BJ (cell line): ENCODE measurements at regions not wholly inside any gene's neighbourhood (a gene's known extent, or its start where the extent isn't known, plus 50 kb on each side); places are given as distances from the start of the nearest gene placed in this dataset.

ENCODE experiments used
- CTCF ChIA-PET: fragments of 350-600 bp; formaldehyde crosslinking; extraction: SDS; loops from one replicate; lab custom pipeline; 2021; ENCODE audit warnings: antibody characterized with exemption, inconsistent platforms; lab: Yijun Ruan, JAX
- POLR2A ChIA-PET: fragments of 300-600 bp; sonication (Branson Sonifier 250); formaldehyde crosslinking; extraction: SDS; loops from one replicate; lab custom pipeline; 2021; ENCODE audit warnings: antibody characterized with exemption; lab: Charles Lee
- DNase-seq: peaks from one replicate; pipeline ENCODE4 v3.0.0-alpha.2; 2011; ENCODE audit warnings: low read depth
- H3K27me3 ChIP-seq: 2 replicates; pipeline ENCODE4 v1.6.0; 2011; ENCODE audit warnings: low read length; ENCODE audit not compliant: control insufficient read depth, insufficient read depth
- H3K36me3 ChIP-seq: 2 replicates; pipeline ENCODE4 v1.5.1; 2011; ENCODE audit warnings: low read length; ENCODE audit not compliant: control insufficient read depth, insufficient read depth
- H3K4me3 ChIP-seq: 2 replicates; pipeline ENCODE4 v1.5.1; 2011; ENCODE audit warnings: low read depth, mild to moderate bottlenecking, control low read depth, low read length
- TF ChIP-seq, protein P1 (sequence below): IDR thresholded peaks from 2 replicates; pipeline ENCODE4 v1.5.1; 2011; ENCODE audit warnings: low read depth, mild to moderate bottlenecking, control low read depth, inconsistent platforms, low read length, moderate library complexity; ENCODE audit not compliant: insufficient read depth

DNA sequence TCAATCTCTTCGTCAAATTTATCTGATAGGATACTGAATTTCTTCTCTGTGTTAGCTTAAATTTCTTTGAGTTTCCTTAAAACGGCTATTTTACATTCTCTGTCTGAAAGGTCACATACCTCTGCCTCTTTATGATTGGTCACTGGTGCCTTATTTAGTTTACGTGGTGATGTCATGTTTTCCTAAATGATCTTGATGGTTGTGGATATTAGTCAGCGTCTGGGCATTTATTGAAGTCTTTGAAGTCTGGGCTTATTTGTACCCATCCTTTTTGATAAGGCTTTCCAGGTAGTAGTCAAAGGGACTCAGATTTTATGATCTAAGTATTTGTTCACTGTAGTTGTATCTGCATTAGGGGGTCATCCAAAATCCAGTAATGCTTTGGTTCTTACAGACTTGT, 1407.5 kb upstream of the LRRTM3 start:
- no peaks in the 10 kb centered on the region for H3K27me3 ChIP-seq
- H3K36me3 ChIP-seq: no peaks in the 10 kb centered on the region
- ChIA-PET POLR2A (no interaction called here), CTCF (no interaction called here)
- H3K4me3 ChIP-seq: no peak overlapping the region
- TF ChIP-seq, protein P1, sequence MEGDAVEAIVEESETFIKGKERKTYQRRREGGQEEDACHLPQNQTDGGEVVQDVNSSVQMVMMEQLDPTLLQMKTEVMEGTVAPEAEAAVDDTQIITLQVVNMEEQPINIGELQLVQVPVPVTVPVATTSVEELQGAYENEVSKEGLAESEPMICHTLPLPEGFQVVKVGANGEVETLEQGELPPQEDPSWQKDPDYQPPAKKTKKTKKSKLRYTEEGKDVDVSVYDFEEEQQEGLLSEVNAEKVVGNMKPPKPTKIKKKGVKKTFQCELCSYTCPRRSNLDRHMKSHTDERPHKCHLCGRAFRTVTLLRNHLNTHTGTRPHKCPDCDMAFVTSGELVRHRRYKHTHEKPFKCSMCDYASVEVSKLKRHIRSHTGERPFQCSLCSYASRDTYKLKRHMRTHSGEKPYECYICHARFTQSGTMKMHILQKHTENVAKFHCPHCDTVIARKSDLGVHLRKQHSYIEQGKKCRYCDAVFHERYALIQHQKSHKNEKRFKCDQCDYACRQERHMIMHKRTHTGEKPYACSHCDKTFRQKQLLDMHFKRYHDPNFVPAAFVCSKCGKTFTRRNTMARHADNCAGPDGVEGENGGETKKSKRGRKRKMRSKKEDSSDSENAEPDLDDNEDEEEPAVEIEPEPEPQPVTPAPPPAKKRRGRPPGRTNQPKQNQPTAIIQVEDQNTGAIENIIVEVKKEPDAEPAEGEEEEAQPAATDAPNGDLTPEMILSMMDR: no peak
- DNase-seq: no peak

DNA sequence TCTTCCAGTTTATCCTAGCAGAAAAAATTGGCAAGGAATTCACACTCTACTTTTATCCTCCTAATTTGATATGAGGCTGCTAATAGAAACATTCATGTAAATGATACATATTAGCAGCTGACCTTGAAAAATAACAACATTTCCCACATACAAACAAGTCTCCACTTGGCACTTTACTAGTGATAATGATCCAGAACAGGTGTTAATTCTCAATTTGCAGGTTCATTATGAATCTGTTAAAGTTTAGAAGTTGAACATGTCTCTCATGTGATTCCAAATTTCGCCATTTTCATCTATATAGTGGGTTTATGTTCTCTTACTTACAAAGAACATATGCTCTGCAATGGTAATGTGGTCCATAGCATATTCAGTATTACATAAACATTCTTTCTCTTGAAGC, 1396.8 kb upstream of the LRRTM3 start:
- ChIA-PET POLR2A (no interaction called here), CTCF (no interaction called here)

DNA sequence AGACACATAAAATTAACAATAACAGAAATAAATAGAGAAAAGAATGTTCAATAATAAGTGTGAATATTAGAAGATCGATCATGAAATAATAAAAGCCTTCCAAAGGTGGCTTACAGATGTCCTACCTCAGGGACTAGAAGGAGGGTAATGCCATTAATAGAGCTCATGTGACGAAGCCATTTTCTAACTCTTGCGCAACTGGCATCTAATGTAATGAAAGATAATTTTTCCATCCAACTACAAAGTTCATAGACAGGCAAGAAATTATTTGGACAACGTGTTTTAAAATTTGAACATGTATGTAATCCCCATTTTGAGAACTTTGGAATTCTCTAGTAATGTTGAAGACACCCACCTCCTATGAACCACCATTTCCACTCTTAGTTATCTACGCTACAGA, 1394.3 kb upstream of the LRRTM3 start:
- Histone ChIP-seq H3K36me3 (no peaks in the 10 kb centered on the region), H3K4me3 (no peak overlapping the region), H3K27me3 (no peaks in the 10 kb centered on the region)
- TF ChIP-seq, protein P1: no peak
- no peak for DNase-seq
- ChIA-PET CTCF (no interaction called here), POLR2A (no interaction called here)

More for the DNA sequence above, 1396.8 kb upstream of the LRRTM3 start:
- Histone ChIP-seq H3K27me3 (no peaks in the 10 kb centered on the region), H3K36me3 (no peaks in the 10 kb centered on the region), H3K4me3 (no peak overlapping the region)
- DNase-seq: no peak
- TF ChIP-seq, protein P1: no peak

DNA sequence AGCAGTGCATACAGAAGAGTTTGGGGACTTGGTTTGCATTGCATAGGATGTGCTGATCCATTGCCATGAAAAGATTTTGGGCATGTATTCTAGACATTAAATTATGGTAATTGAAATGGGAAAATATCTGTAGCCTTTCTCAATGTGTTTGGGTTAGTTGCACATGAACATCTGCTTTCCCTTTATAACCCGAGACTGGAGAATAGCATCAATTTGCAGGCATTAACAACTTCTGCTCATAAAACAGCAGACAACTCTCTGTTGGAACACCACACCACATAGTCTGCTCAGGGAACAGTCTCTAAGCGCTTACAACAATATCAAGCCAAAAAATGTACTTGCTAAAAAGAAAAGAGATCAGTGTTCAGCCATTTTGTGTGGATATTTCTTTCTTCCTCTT, 1391.1 kb upstream of the LRRTM3 start:
- ChIA-PET POLR2A (no interaction called here), CTCF (no interaction called here)
- DNase-seq: no peak
- Histone ChIP-seq H3K4me3 (no peak overlapping the region), H3K27me3 (no peaks in the 10 kb centered on the region), H3K36me3 (no peaks in the 10 kb centered on the region)
- TF ChIP-seq, protein P1: no peak

DNA sequence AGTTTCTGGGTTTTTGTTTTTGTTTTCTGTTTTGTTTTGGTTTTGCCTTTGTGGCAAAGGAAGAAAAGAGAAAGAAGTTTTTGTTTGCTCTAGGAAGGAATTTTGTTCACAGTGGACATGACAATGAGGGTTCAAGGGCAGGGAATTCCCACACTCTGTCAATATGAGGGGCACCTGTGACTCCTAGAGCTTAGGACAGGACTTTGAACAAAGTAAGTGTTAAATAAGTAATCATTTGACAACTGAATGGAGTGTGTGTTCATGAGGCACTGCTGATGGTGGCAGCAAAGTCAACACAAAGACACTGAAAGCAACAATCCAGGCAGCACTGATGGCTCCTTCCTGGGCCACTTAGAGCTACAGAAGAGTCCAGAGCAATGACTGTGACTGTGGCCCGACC, 1381.1 kb upstream of the LRRTM3 start:
- Histone ChIP-seq H3K27me3 (no peaks in the 10 kb centered on the region; the same call in 1 of the 2 replicates), H3K36me3 (no peaks in the 10 kb centered on the region), H3K4me3 (no peak overlapping the region)
- ChIA-PET CTCF (no interaction called here), POLR2A (no interaction called here)
- TF ChIP-seq, protein P1: no peak
- DNase-seq: no peak
